Right cardiac atrium (tissue), 5 donors: ENCODE measurements at regions not wholly inside any gene's neighbourhood (a gene's known extent, or its start where the extent isn't known, plus 50 kb on each side); places are given as distances from the start of the nearest gene placed in this dataset.

Experiments
- ATAC-seq, 2 donors: fragments of 200-7000 bp; cut with Tn5 transposase; one replicate each; pipeline versions ENCODE4 v1.8.0 to v1.9.1; 2020; ENCODE audit warnings: moderate library complexity in 2 of 2, mild to moderate bottlenecking in 1 of 2
- DNase-seq, 3 donors: peaks; one replicate each; pipeline ENCODE4 v3.0.0-alpha.2; 2020
- H3K27ac ChIP-seq: one replicate; pipeline ENCODE4 v1.5.1; 2013; ENCODE audit warnings: mild to moderate bottlenecking, low read length, control low read depth, moderate library complexity
- H3K27me3 ChIP-seq: one replicate; pipeline ENCODE4 v1.6.1; 2013; ENCODE audit not compliant: control insufficient read depth, insufficient read depth
- H3K4me1 ChIP-seq: one replicate; pipeline ENCODE4 v1.6.1; 2013; ENCODE audit warnings: low read length; ENCODE audit not compliant: control insufficient read depth, insufficient read depth
- H3K4me3 ChIP-seq: one replicate; pipeline ENCODE4 v1.5.1; 2013; ENCODE audit warnings: low read length, control low read depth
- H3K9me3 ChIP-seq: one replicate; pipeline ENCODE4 v1.6.1; 2013; ENCODE audit warnings: low read length; ENCODE audit not compliant: control insufficient read depth
- WGBS: extraction: QIAGEN DNeasy Blood & Tissue Kit; methylation state at CpG from one replicate; pipeline ENCODE4 v1.1.7; 2013; 5-methylcytosine and 5-hydroxymethylcytosine counted together
- intact Hi-C, 4 donors: fragments of 100-400 bp; cut with DNase I; formaldehyde crosslinking; loops; one replicate each; pipeline versions ENCODE4 v1.11.0 to v1.14.0; 2022 to 2023
- donor health status: healthy with polysubstance abuse.
- donor health status: DM: no; HTN: yes; CAD: no.
- donor health status: DM: no; HTN: no; CAD: no.
- donor health status: DM: no; HTN: yes; CAD: no; lungs with severe emphysema.
- donor health status: DM: yes; HTN: yes; CAD: no.

- Histone ChIP-seq H3K27me3 (no peaks in the 10 kb centered on the region), H3K27ac (no peak overlapping the region), H3K4me1 (no peaks in the 10 kb centered on the region), H3K4me3 (no peak overlapping the region), H3K9me3 (peaks cover 2% of the 10 kb centered on the region)
- DNase-seq (no peak), ATAC-seq (no peak)
- intact Hi-C loops: no loop called here
- WGBS: 64% methylated on average over 3 of the region's 3 CpGs
Observed at GRCh38 chr3:21174461-21174860, 576.5 kb downstream of the ZNF385D start.

- ATAC-seq: no peak
- intact Hi-C loops: no loop called here
- no peak for DNase-seq
- Histone ChIP-seq H3K4me3 (no peak overlapping the region), H3K27me3 (no peaks in the 10 kb centered on the region), H3K9me3 (no peaks in the 10 kb centered on the region), H3K4me1 (no peaks in the 10 kb centered on the region), H3K27ac (no peak overlapping the region)
- WGBS: 51% methylated on average over 1 of the region's 1 CpG
Observed at GRCh38 chr3:21170964-21171363, 580.0 kb downstream of the ZNF385D start.

GRCh38 chr3:21169948-21170347 is 581.1 kb downstream of the ZNF385D start:
- intact Hi-C loops: no loop called here
- H3K9me3 ChIP-seq: no peaks in the 10 kb centered on the region
- no peaks in the 10 kb centered on the region for H3K4me1 ChIP-seq
- H3K4me3 ChIP-seq: no peak overlapping the region
- no peak overlapping the region for H3K27ac ChIP-seq
- DNase-seq: no peak
- 43% methylated on average over 3 of the region's 3 CpGs for WGBS
- ATAC-seq: no peak
- H3K27me3 ChIP-seq: no peaks in the 10 kb centered on the region

- no peaks in the 10 kb centered on the region for H3K4me1 ChIP-seq
- H3K4me3 ChIP-seq: no peak overlapping the region
- 77% methylated on average over 2 of the region's 2 CpGs for WGBS
- DNase-seq: no peak
- intact Hi-C loops: no loop called here
- H3K9me3 ChIP-seq: no peaks in the 10 kb centered on the region
- no peak overlapping the region for H3K27ac ChIP-seq
- H3K27me3 ChIP-seq: no peaks in the 10 kb centered on the region
- no peak for ATAC-seq
Observed at GRCh38 chr3:21168471-21168870, 582.5 kb downstream of the ZNF385D start.

- intact Hi-C loops: no loop called here
- Histone ChIP-seq H3K4me3 (no peak overlapping the region), H3K9me3 (no peaks in the 10 kb centered on the region), H3K27ac (no peak overlapping the region), H3K27me3 (no peaks in the 10 kb centered on the region), H3K4me1 (no peaks in the 10 kb centered on the region)
- 79% methylated on average over 3 of the region's 3 CpGs for WGBS
- ATAC-seq (no peak), DNase-seq (no peak)
Observed at GRCh38 chr3:21163956-21164355, 587.1 kb downstream of the ZNF385D start.

- 31% methylated on average over 2 of the region's 2 CpGs for WGBS
- no peaks in the 10 kb centered on the region for H3K9me3 ChIP-seq
- intact Hi-C loops: no loop called here
- ATAC-seq: no peak
- DNase-seq: no peak
- no peak overlapping the region for H3K4me3 ChIP-seq
- H3K27ac ChIP-seq: no peak overlapping the region
- no peaks in the 10 kb centered on the region for H3K4me1 ChIP-seq
- no peaks in the 10 kb centered on the region for H3K27me3 ChIP-seq
Observed at GRCh38 chr3:21159543-21159906, 591.5 kb downstream of the ZNF385D start.

- Histone ChIP-seq H3K9me3 (no peaks in the 10 kb centered on the region), H3K27ac (no peak overlapping the region), H3K4me3 (no peak overlapping the region), H3K27me3 (no peaks in the 10 kb centered on the region), H3K4me1 (no peaks in the 10 kb centered on the region)
- DNase-seq (no peak), ATAC-seq (no peak)
- intact Hi-C loops: no loop called here
- WGBS: 51% methylated on average over 4 of the region's 4 CpGs
Observed at GRCh38 chr3:21158861-21159542, 592.0 kb downstream of the ZNF385D start.

GRCh38 chr3:21154911-21155310 is 596.1 kb downstream of the ZNF385D start:
- Histone ChIP-seq H3K4me1 (no peaks in the 10 kb centered on the region), H3K27ac (no peak overlapping the region), H3K9me3 (no peaks in the 10 kb centered on the region), H3K4me3 (no peak overlapping the region), H3K27me3 (no peaks in the 10 kb centered on the region)
- intact Hi-C loops: no loop called here
- DNase-seq: no peak
- ATAC-seq: no peak

GRCh38 chr3:21152555-21152954 is 598.5 kb downstream of the ZNF385D start:
- no peaks in the 10 kb centered on the region for H3K27me3 ChIP-seq
- no peaks in the 10 kb centered on the region for H3K9me3 ChIP-seq
- no peak overlapping the region for H3K27ac ChIP-seq
- ATAC-seq: no peak
- DNase-seq: no peak
- no peaks in the 10 kb centered on the region for H3K4me1 ChIP-seq
- 84% methylated on average over 5 of the region's 5 CpGs for WGBS
- intact Hi-C loops: no loop called here
- H3K4me3 ChIP-seq: no peak overlapping the region

GRCh38 chr3:21142949-21143348 is 608.1 kb downstream of the ZNF385D start:
- no peaks in the 10 kb centered on the region for H3K9me3 ChIP-seq
- no peak overlapping the region for H3K4me3 ChIP-seq
- DNase-seq (peak in 1 of 3 donors; percentile 3), ATAC-seq (no peak)
- intact Hi-C loops: no loop called here
- no peak overlapping the region for H3K27ac ChIP-seq
- no peaks in the 10 kb centered on the region for H3K4me1 ChIP-seq
- H3K27me3 ChIP-seq: no peaks in the 10 kb centered on the region
- WGBS: 92% methylated on average over 3 of the region's 3 CpGs

GRCh38 chr3:21142031-21142430 is 609.0 kb downstream of the ZNF385D start:
- no peak for ATAC-seq
- Histone ChIP-seq H3K4me3 (no peak overlapping the region), H3K9me3 (no peaks in the 10 kb centered on the region), H3K27ac (no peak overlapping the region), H3K4me1 (no peaks in the 10 kb centered on the region), H3K27me3 (no peaks in the 10 kb centered on the region)
- DNase-seq: no peak
- WGBS: 90% methylated on average over 5 of the region's 5 CpGs
- intact Hi-C loops: no loop called here

- H3K27me3 ChIP-seq: no peaks in the 10 kb centered on the region
- H3K27ac ChIP-seq: no peak overlapping the region
- no peaks in the 10 kb centered on the region for H3K4me1 ChIP-seq
- DNase-seq: no peak
- intact Hi-C loops: no loop called here
- ATAC-seq: no peak
- 15% methylated on average over 1 of the region's 1 CpG for WGBS
- no peak overlapping the region for H3K4me3 ChIP-seq
- H3K9me3 ChIP-seq: no peaks in the 10 kb centered on the region
Observed at GRCh38 chr3:21140785-21141184, 610.2 kb downstream of the ZNF385D start.
